Trophoblast cell (in vitro differentiated cells and primary cell): ENCODE measurements at regions not wholly inside any gene's neighbourhood (a gene's known extent, or its start where the extent isn't known, plus 50 kb on each side); places are given as distances from the start of the nearest gene placed in this dataset.

Experiments used
- DNase-seq, 2 donors: peaks; one replicate each; pipeline ENCODE4 v3.0.0-alpha.2; 2016
- H2AFZ ChIP-seq: 2 replicates; pipeline ENCODE4 v1.6.1; 2013; ENCODE audit warnings: low read length, moderate library complexity, mild to moderate bottlenecking; ENCODE audit not compliant: insufficient read depth, poor library complexity
- H2AK5ac ChIP-seq: 2 replicates; pipeline ENCODE4 v1.6.1; 2013; ENCODE audit warnings: mild to moderate bottlenecking, low read length
- H2BK120ac ChIP-seq: 2 replicates; pipeline ENCODE4 v1.6.1; 2013; ENCODE audit warnings: low read length, mild to moderate bottlenecking, moderate library complexity; ENCODE audit not compliant: insufficient read depth, poor library complexity
- H2BK12ac ChIP-seq: 2 replicates; pipeline ENCODE4 v1.6.1; 2013; ENCODE audit warnings: mild to moderate bottlenecking, low read length, moderate library complexity
- H2BK5ac ChIP-seq: 2 replicates; pipeline ENCODE4 v1.6.1; 2013; ENCODE audit warnings: low read length, low read depth, moderate library complexity, mild to moderate bottlenecking; ENCODE audit not compliant: poor library complexity
- H3K14ac ChIP-seq: 2 replicates; pipeline ENCODE4 v1.6.1; 2013; ENCODE audit warnings: mild to moderate bottlenecking, low read length
- H3K18ac ChIP-seq: 2 replicates; pipeline ENCODE4 v1.6.1; 2013; ENCODE audit warnings: mild to moderate bottlenecking, low read length
- H3K23ac ChIP-seq: 2 replicates; pipeline ENCODE4 v1.6.1; 2013; ENCODE audit warnings: low read length
- H3K27ac ChIP-seq: 2 replicates; pipeline ENCODE4 v1.5.1; 2013; ENCODE audit warnings: low read depth, mild to moderate bottlenecking, inconsistent platforms, low read length, moderate library complexity
- H3K27me3 ChIP-seq: 2 replicates; pipeline ENCODE4 v1.6.1; 2013; ENCODE audit warnings: inconsistent platforms, mild to moderate bottlenecking, low read length, moderate library complexity; ENCODE audit not compliant: insufficient read depth
- H3K36me3 ChIP-seq, 2 experiments: 1 replicate in 1 of 2; 2 replicates in 1 of 2; pipeline ENCODE4 v1.6.1; 2013; ENCODE audit warnings: low read length in 2 of 2, mild to moderate bottlenecking in 2 of 2, moderate library complexity in 1 of 2; ENCODE audit not compliant: insufficient read depth in 2 of 2, control insufficient read depth in 1 of 2
- H3K4ac ChIP-seq: 2 replicates; pipeline ENCODE4 v1.6.1; 2013; ENCODE audit warnings: low read depth, mild to moderate bottlenecking, low read length, moderate library complexity
- H3K4me1 ChIP-seq, 2 experiments: 1 replicate in 1 of 2; 2 replicates in 1 of 2; pipeline ENCODE4 v1.6.1; 2013; ENCODE audit warnings: low read length in 2 of 2, mild to moderate bottlenecking in 2 of 2, moderate library complexity in 1 of 2; ENCODE audit not compliant: insufficient read depth in 2 of 2, control insufficient read depth in 1 of 2
- H3K4me2 ChIP-seq: 2 replicates; pipeline ENCODE4 v1.6.1; 2013; ENCODE audit warnings: inconsistent platforms, mild to moderate bottlenecking, low read length, moderate library complexity
- H3K4me3 ChIP-seq: 2 replicates; pipeline ENCODE4 v1.5.1; 2013; ENCODE audit warnings: mild to moderate bottlenecking, low read depth, low read length, inconsistent platforms
- H3K79me1 ChIP-seq: one replicate; pipeline ENCODE4 v1.6.1; 2013; ENCODE audit warnings: low read length
- H3K79me2 ChIP-seq: 2 replicates; pipeline ENCODE4 v1.6.1; 2013; ENCODE audit warnings: low read length, mild to moderate bottlenecking; ENCODE audit not compliant: control insufficient read depth, insufficient read depth, poor library complexity
- H3K9ac ChIP-seq: 2 replicates; pipeline ENCODE4 v1.6.1; 2013; ENCODE audit warnings: mild to moderate bottlenecking, low read length
- H3K9me3 ChIP-seq: 2 replicates; pipeline ENCODE4 v1.6.1; 2013; ENCODE audit warnings: low read depth, mild to moderate bottlenecking, control low read depth, inconsistent platforms, low read length; ENCODE audit not compliant: insufficient read depth
- H4K12ac ChIP-seq: 2 replicates; pipeline ENCODE4 v1.6.1; 2013; ENCODE audit warnings: low read depth, mild to moderate bottlenecking, low read length, moderate library complexity
- H4K8ac ChIP-seq: 2 replicates; pipeline ENCODE4 v1.6.1; 2013; ENCODE audit warnings: low read depth, mild to moderate bottlenecking, low read length, moderate library complexity
- H4K91ac ChIP-seq: one replicate; pipeline ENCODE4 v1.6.1; 2013; ENCODE audit warnings: low read depth, mild to moderate bottlenecking, low read length, moderate library complexity
- WGBS: extraction: QIAGEN DNeasy Blood & Tissue Kit; methylation state at CpG from one replicate; pipeline ENCODE4 v1.1.7; 2013; ENCODE audit warnings: missing lambda C conversion rate; ENCODE audit not compliant: insufficient read length, insufficient coverage; ENCODE audit errors: extremely low coverage; 5-methylcytosine and 5-hydroxymethylcytosine counted together

- H2BK12ac ChIP-seq, result peak overlapping the region; percentile 92
- no peaks in the 10 kb centered on the region for H3K36me3 ChIP-seq
- H3K4me3 ChIP-seq, result no peak overlapping the region
- no peaks in the 10 kb centered on the region for H3K9me3 ChIP-seq
- peaks cover 22% of the 10 kb centered on the region for H3K79me1 ChIP-seq
- peak overlapping the region; percentile 58 for H2BK5ac ChIP-seq
- H2AK5ac ChIP-seq, result peak overlapping the region; percentile 29
- DNase-seq, result no peak
- H4K12ac ChIP-seq, result no peak overlapping the region
- H3K4me2 ChIP-seq, result no peak overlapping the region
- H2AFZ ChIP-seq, result no peak overlapping the region
- no peak overlapping the region for H4K8ac ChIP-seq
- peak overlapping the region; percentile 70 for H4K91ac ChIP-seq
- H3K9ac ChIP-seq, result no peak overlapping the region
- peak overlapping the region; percentile 78 for H2BK120ac ChIP-seq
- H3K4ac ChIP-seq, result peak overlapping the region; percentile 18
- peak overlapping the region; percentile 53 for H3K14ac ChIP-seq
- H3K23ac ChIP-seq, result no peak overlapping the region
- H3K18ac ChIP-seq, result no peak overlapping the region
- H3K4me1 ChIP-seq, result peaks cover 18 to 21% of the 10 kb centered on the region in 2 experiments
- no CpG with 5 or more reads among the region's 4 CpGs for WGBS
- peaks cover 4% of the 10 kb centered on the region for H3K79me2 ChIP-seq
- no peak overlapping the region for H3K27ac ChIP-seq
- no peaks in the 10 kb centered on the region for H3K27me3 ChIP-seq
Measured at GRCh38 chr5:124576848-124577409, 169.5 kb downstream of the ZNF608 start.

GRCh38 chr5:124575725-124576124, 170.7 kb downstream of the ZNF608 start:
- no peak overlapping the region for H2BK120ac ChIP-seq
- no peak overlapping the region for H3K18ac ChIP-seq
- H4K12ac ChIP-seq, result no peak overlapping the region
- peaks cover 2% of the 10 kb centered on the region for H3K79me2 ChIP-seq
- DNase-seq, result no peak
- no peak overlapping the region for H3K27ac ChIP-seq
- no peak overlapping the region for H3K4me2 ChIP-seq
- H3K14ac ChIP-seq, result no peak overlapping the region
- H2AK5ac ChIP-seq, result no peak overlapping the region
- no peaks in the 10 kb centered on the region for H3K9me3 ChIP-seq
- no peak overlapping the region for H4K91ac ChIP-seq
- WGBS, result no CpG with 5 or more reads among the region's 7 CpGs
- H3K36me3 ChIP-seq, result no peaks in the 10 kb centered on the region
- H3K4me3 ChIP-seq, result no peak overlapping the region
- H3K23ac ChIP-seq, result no peak overlapping the region
- no peak overlapping the region for H3K9ac ChIP-seq
- no peak overlapping the region for H2BK5ac ChIP-seq
- H2AFZ ChIP-seq, result no peak overlapping the region
- H2BK12ac ChIP-seq, result no peak overlapping the region
- peaks cover 13% of the 10 kb centered on the region for H3K79me1 ChIP-seq
- no peak overlapping the region for H4K8ac ChIP-seq
- no peak overlapping the region for H3K4ac ChIP-seq
- no peaks in the 10 kb centered on the region for H3K27me3 ChIP-seq
- H3K4me1 ChIP-seq, result peaks cover 12 to 14% of the 10 kb centered on the region in 2 experiments

- Histone ChIP-seq H3K14ac (no peak overlapping the region), H3K23ac (no peak overlapping the region), H4K8ac (no peak overlapping the region), H2BK120ac (no peak overlapping the region), H3K79me2 (no peaks in the 10 kb centered on the region), H3K9ac (no peak overlapping the region), H3K27me3 (no peaks in the 10 kb centered on the region), H3K36me3 (no peaks in the 10 kb centered on the region), H3K79me1 (peaks cover 9% of the 10 kb centered on the region), H4K12ac (no peak overlapping the region), H3K4me1 (peaks cover 7 to 10% of the 10 kb centered on the region in 2 experiments), H3K18ac (no peak overlapping the region), H2BK5ac (peak overlapping the region; percentile 63), H3K4ac (no peak overlapping the region), H2AFZ (no peak overlapping the region), H2AK5ac (no peak overlapping the region), H2BK12ac (peak overlapping the region; percentile 24), H3K27ac (peak overlapping the region; percentile 43), H4K91ac (peak overlapping the region; percentile 33), H3K4me2 (no peak overlapping the region), H3K4me3 (no peak overlapping the region), H3K9me3 (no peaks in the 10 kb centered on the region)
- whole genome bisulfite sequencing, result no CpG with 5 or more reads among the region's 7 CpGs
- no peak for DNase-seq
Measured at GRCh38 chr5:124574521-124575436, 171.7 kb downstream of the ZNF608 start.

GRCh38 chr5:124572971-124573370, 173.5 kb downstream of the ZNF608 start:
- peak overlapping the region; percentile 88 for H2BK12ac ChIP-seq
- WGBS, result no CpG with 5 or more reads among the region's 5 CpGs

More at GRCh38 chr5:124572971-124573370, 173.5 kb downstream of the ZNF608 start:
- Histone ChIP-seq H3K9ac (no peak overlapping the region), H3K4ac (no peak overlapping the region), H2AK5ac (peak overlapping the region; percentile 52), H3K79me2 (no peaks in the 10 kb centered on the region), H3K27ac (no peak overlapping the region), H3K4me1 (peaks cover 7 to 10% of the 10 kb centered on the region in 2 experiments), H3K23ac (no peak overlapping the region), H3K18ac (no peak overlapping the region), H4K12ac (no peak overlapping the region), H4K8ac (peak overlapping the region; percentile 17), H2AFZ (no peak overlapping the region), H3K27me3 (no peaks in the 10 kb centered on the region), H3K36me3 (no peaks in the 10 kb centered on the region), H3K79me1 (peaks cover 9% of the 10 kb centered on the region), H3K9me3 (no peaks in the 10 kb centered on the region), H4K91ac (peak overlapping the region; percentile 55), H2BK120ac (peak overlapping the region; percentile 78), H2BK5ac (peak overlapping the region; percentile 21), H3K4me2 (no peak overlapping the region), H3K14ac (no peak overlapping the region), H3K4me3 (no peak overlapping the region)
- DNase-seq, result no peak
